Panc1 (cell line): ENCODE measurements at regions not wholly inside any gene's neighbourhood (a gene's known extent, or its start where the extent isn't known, plus 50 kb on each side); places are given as distances from the start of the nearest gene placed in this dataset.

Experiments
- POLR2AphosphoS5 ChIP-seq: IDR thresholded peaks from 2 replicates; pipeline ENCODE4 v1.6.1; 2012; ENCODE audit warnings: mild to moderate bottlenecking, low read depth, low read length, moderate library complexity
- SIN3A ChIP-seq: IDR thresholded peaks from 2 replicates; pipeline ENCODE4 v1.6.1; 2012; ENCODE audit warnings: low read depth, mild to moderate bottlenecking, low read length, moderate library complexity, borderline replicate concordance; ENCODE audit not compliant: insufficient read depth
- TF ChIP-seq, protein P1 (sequence below): fragments of 450-650 bp; IDR thresholded peaks from 2 replicates; pipeline ENCODE4 v1.5.1; 2017; ENCODE audit warnings: mild to moderate bottlenecking
- TF ChIP-seq, protein P2 (sequence below), 2 experiments: IDR thresholded peaks; 2 replicates each; pipeline ENCODE4 v1.6.1; 2011 to 2012; ENCODE audit warnings: low read depth in 2 of 2, control low read depth in 1 of 2, low read length in 1 of 2, mild to moderate bottlenecking in 1 of 2, moderate library complexity in 1 of 2; ENCODE audit not compliant: insufficient read depth in 1 of 2

GRCh38 chr6:74931558-74931957 lies 274.3 kb downstream of the COL12A1 start:
- TF ChIP-seq, protein P1, sequence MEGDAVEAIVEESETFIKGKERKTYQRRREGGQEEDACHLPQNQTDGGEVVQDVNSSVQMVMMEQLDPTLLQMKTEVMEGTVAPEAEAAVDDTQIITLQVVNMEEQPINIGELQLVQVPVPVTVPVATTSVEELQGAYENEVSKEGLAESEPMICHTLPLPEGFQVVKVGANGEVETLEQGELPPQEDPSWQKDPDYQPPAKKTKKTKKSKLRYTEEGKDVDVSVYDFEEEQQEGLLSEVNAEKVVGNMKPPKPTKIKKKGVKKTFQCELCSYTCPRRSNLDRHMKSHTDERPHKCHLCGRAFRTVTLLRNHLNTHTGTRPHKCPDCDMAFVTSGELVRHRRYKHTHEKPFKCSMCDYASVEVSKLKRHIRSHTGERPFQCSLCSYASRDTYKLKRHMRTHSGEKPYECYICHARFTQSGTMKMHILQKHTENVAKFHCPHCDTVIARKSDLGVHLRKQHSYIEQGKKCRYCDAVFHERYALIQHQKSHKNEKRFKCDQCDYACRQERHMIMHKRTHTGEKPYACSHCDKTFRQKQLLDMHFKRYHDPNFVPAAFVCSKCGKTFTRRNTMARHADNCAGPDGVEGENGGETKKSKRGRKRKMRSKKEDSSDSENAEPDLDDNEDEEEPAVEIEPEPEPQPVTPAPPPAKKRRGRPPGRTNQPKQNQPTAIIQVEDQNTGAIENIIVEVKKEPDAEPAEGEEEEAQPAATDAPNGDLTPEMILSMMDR, result no peak
- TF ChIP-seq POLR2AphosphoS5 (no peak), SIN3A (no peak)
- TF ChIP-seq, protein P2, sequence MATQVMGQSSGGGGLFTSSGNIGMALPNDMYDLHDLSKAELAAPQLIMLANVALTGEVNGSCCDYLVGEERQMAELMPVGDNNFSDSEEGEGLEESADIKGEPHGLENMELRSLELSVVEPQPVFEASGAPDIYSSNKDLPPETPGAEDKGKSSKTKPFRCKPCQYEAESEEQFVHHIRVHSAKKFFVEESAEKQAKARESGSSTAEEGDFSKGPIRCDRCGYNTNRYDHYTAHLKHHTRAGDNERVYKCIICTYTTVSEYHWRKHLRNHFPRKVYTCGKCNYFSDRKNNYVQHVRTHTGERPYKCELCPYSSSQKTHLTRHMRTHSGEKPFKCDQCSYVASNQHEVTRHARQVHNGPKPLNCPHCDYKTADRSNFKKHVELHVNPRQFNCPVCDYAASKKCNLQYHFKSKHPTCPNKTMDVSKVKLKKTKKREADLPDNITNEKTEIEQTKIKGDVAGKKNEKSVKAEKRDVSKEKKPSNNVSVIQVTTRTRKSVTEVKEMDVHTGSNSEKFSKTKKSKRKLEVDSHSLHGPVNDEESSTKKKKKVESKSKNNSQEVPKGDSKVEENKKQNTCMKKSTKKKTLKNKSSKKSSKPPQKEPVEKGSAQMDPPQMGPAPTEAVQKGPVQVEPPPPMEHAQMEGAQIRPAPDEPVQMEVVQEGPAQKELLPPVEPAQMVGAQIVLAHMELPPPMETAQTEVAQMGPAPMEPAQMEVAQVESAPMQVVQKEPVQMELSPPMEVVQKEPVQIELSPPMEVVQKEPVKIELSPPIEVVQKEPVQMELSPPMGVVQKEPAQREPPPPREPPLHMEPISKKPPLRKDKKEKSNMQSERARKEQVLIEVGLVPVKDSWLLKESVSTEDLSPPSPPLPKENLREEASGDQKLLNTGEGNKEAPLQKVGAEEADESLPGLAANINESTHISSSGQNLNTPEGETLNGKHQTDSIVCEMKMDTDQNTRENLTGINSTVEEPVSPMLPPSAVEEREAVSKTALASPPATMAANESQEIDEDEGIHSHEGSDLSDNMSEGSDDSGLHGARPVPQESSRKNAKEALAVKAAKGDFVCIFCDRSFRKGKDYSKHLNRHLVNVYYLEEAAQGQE (IDR thresholded peaks at IDR 0.05; ENCODE audit: insufficient read depth in 1 of 2, low read depth in 2 of 2, low read length in 1 of 2), result no peak
